Erythroblast (primary cell): ENCODE measurements at regions not wholly inside any gene's neighbourhood (a gene's known extent, or its start where the extent isn't known, plus 50 kb on each side); places are given as distances from the start of the nearest gene placed in this dataset.

Experiments
- GATA1 ChIP-seq: IDR thresholded peaks from 2 replicates; pipeline ENCODE4 v1.6.1; 2011; ENCODE audit warnings: low read depth, mild to moderate bottlenecking, control low read depth, low read length, moderate library complexity
- POLR2A ChIP-seq: IDR thresholded peaks from 2 replicates; pipeline ENCODE4 v1.6.1; 2011; ENCODE audit warnings: mild to moderate bottlenecking, low read length

DNA sequence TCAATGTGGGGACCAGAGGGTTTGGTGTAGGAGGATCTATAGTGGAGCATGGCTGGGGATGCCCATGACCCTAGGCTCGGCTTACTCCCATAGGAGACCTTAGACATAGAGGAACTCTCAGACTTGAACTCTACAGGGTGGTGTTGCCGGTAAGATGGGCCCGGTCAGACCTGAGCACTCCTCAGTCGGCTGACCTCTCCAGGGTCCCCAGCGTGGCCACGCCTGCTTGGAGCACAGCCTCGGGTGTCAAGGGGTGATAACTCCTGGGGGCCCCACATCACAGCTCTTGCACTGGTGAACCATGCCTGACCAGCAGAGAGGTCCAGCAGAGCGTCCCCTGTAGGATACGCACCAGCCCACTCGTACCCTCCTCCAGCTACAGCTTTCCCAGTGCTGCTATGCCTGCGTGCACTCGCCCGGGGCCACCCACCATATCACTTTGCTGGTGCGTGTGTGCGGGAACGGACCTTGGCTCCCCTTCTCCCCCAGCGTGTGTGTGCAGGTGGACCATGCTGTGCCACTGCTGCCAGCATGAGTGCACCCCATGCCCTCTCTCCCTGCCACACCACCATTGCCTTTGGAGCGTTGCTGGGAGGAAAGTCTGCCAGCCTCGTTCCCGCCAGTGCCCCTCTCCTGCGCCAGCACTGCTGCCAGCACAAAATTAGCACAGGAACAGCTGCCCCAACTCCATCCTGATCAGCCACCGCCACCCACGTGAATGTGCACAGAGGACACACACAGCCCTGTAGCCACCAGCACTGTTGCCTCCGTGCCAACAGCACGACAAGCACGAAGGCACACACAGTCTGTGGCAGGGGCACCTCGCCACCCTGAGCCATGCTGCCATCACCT, 806.6 kb downstream of the GLUD2 start:
- TF ChIP-seq POLR2A: no peak
- TF ChIP-seq GATA1: no peak
